Fibroblast of the conjunctiva (primary cell): ENCODE measurements at regions not wholly inside any gene's neighbourhood (a gene's known extent, or its start where the extent isn't known, plus 50 kb on each side); places are given as distances from the start of the nearest gene placed in this dataset.
"Not testable (repeated sequence)": the region's sequence is repeated elsewhere in the genome, so short reads cannot be mapped to it uniquely, and the experiment has no call there.

Experiments
- DNase-seq: peaks from one replicate; pipeline ENCODE4 v3.0.0-alpha.2; 2010; ENCODE audit warnings: low read depth

- DNase-seq: no peak
Measured at GRCh38 chr6:12479451-12479850, 189.3 kb downstream of the EDN1 start.

- DNase-seq: no peak
Measured at GRCh38 chr6:12479881-12480280, 189.7 kb downstream of the EDN1 start.

- no peak for DNase-seq
Measured at GRCh38 chr6:12480379-12480778, 190.2 kb downstream of the EDN1 start.

- DNase-seq: no peak
Measured at GRCh38 chr6:12481292-12481691, 191.1 kb downstream of the EDN1 start.

GRCh38 chr6:12481850-12482249 is 191.7 kb downstream of the EDN1 start:
- no peak for DNase-seq

- no peak for DNase-seq
Measured at GRCh38 chr6:12482386-12483375, 192.5 kb downstream of the EDN1 start.

- DNase-seq: peak; percentile 30
Measured at GRCh38 chr6:12483712-12484111, 193.6 kb downstream of the EDN1 start.

- no peak for DNase-seq
Measured at GRCh38 chr6:12484519-12484918, 194.4 kb downstream of the EDN1 start.

- DNase-seq: no peak
Measured at GRCh38 chr6:12485226-12485764, 195.1 kb downstream of the EDN1 start.

- DNase-seq: no peak
Measured at GRCh38 chr6:12485837-12486236, 195.7 kb downstream of the EDN1 start.

GRCh38 chr6:12490351-12490903 is 200.3 kb downstream of the EDN1 start:
- no peak for DNase-seq

- DNase-seq: no peak
Measured at GRCh38 chr6:12490904-12491571, 200.9 kb downstream of the EDN1 start.

- DNase-seq: not testable (repeated sequence)
Measured at GRCh38 chr6:12492929-12493328, 202.8 kb downstream of the EDN1 start.

GRCh38 chr6:12493446-12493845 is 203.3 kb downstream of the EDN1 start:
- DNase-seq: no peak

GRCh38 chr6:12494161-12494560 is 204.0 kb downstream of the EDN1 start:
- DNase-seq: no peak

- DNase-seq: no peak
Measured at GRCh38 chr6:12501990-12502389, 211.8 kb downstream of the EDN1 start.

GRCh38 chr6:12504325-12504966 is 212.1 kb upstream of the PHACTR1 start:
- DNase-seq: no peak

GRCh38 chr6:12505486-12505885 is 211.1 kb upstream of the PHACTR1 start:
- DNase-seq: no peak

- DNase-seq: no peak
Measured at GRCh38 chr6:12506159-12506558, 210.4 kb upstream of the PHACTR1 start.

- DNase-seq: no peak
Measured at GRCh38 chr6:12507636-12508035, 208.9 kb upstream of the PHACTR1 start.

- no peak for DNase-seq
Measured at GRCh38 chr6:12508553-12508952, 208.0 kb upstream of the PHACTR1 start.

GRCh38 chr6:12509060-12509459 is 207.5 kb upstream of the PHACTR1 start:
- no peak for DNase-seq
